ENCODE measurements at regions not wholly inside any gene's neighbourhood (a gene's known extent, or its start where the extent isn't known, plus 50 kb on each side); places are given as distances from the start of the nearest gene placed in this dataset.

DNA sequence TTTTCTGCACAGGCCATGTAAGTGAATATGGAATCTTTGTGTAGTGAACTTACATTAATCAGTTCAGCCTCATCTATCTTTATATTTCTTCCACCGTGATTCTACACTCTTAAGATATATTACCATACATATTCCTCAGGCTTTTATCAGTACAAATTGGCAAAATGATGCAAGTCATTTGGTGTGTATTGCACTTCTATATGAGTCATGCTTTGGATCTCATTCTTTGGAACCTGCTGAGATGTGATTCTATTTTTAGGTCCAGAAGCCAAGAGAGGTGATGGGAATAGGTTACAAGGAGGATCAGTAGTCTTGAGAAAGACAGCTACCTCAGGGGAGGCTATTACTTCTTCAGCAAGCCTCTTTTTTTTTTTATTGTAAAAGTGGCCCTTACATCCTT lies 204.4 kb downstream of the ZNF330 start:
- Histone ChIP-seq H3K27ac (ENCODE audit: low read depth in 1 of 2, low read length in 2 of 2) (no peak overlapping the region), H3K9ac (ENCODE audit: low read depth in 1 of 2, low read length in 2 of 2) (no peak overlapping the region), H3K9me3 (ENCODE audit: control insufficient read depth in 4 of 4, low read length in 3 of 4) (no peaks in the 10 kb centered on the region), H3K36me3 (ENCODE audit: control insufficient read depth in 4 of 4, insufficient read depth in 3 of 4, low read depth in 1 of 4, low read length in 3 of 4) (no peaks in the 10 kb centered on the region), H3K4me3 (ENCODE audit: low read depth in 1 of 3, low read length in 3 of 3) (no peak overlapping the region), H3K4me1 (ENCODE audit: control insufficient read depth in 4 of 4, insufficient read depth in 4 of 4, low read length in 3 of 4) (no peaks in the 10 kb centered on the region), H3K27me3 (ENCODE audit: control insufficient read depth in 4 of 4, insufficient read depth in 4 of 4, low read length in 3 of 4) (no peaks in the 10 kb centered on the region)
- DNase-seq (ENCODE audit: low spot score) = no peak
- TF ChIP-seq FOXA2 (IDR thresholded peaks at IDR 0.05) (no peak), EGR1 (IDR thresholded peaks at IDR 0.05; ENCODE audit: low read depth in 2 of 2) (no peak), FOXA1 (IDR thresholded peaks at IDR 0.05) (no peak), TAF1 (conservative IDR thresholded peaks at IDR 0.05) (no peak), RXRA (IDR thresholded peaks at IDR 0.05) (no peak), GABPA (IDR thresholded peaks at IDR 0.05 in 1 of 2, conservative IDR thresholded peaks at IDR 0.05 in 1 of 2) (no peak), RAD21 (IDR thresholded peaks at IDR 0.05) (no peak)
- TF ChIP-seq, protein P1, sequence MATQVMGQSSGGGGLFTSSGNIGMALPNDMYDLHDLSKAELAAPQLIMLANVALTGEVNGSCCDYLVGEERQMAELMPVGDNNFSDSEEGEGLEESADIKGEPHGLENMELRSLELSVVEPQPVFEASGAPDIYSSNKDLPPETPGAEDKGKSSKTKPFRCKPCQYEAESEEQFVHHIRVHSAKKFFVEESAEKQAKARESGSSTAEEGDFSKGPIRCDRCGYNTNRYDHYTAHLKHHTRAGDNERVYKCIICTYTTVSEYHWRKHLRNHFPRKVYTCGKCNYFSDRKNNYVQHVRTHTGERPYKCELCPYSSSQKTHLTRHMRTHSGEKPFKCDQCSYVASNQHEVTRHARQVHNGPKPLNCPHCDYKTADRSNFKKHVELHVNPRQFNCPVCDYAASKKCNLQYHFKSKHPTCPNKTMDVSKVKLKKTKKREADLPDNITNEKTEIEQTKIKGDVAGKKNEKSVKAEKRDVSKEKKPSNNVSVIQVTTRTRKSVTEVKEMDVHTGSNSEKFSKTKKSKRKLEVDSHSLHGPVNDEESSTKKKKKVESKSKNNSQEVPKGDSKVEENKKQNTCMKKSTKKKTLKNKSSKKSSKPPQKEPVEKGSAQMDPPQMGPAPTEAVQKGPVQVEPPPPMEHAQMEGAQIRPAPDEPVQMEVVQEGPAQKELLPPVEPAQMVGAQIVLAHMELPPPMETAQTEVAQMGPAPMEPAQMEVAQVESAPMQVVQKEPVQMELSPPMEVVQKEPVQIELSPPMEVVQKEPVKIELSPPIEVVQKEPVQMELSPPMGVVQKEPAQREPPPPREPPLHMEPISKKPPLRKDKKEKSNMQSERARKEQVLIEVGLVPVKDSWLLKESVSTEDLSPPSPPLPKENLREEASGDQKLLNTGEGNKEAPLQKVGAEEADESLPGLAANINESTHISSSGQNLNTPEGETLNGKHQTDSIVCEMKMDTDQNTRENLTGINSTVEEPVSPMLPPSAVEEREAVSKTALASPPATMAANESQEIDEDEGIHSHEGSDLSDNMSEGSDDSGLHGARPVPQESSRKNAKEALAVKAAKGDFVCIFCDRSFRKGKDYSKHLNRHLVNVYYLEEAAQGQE (IDR thresholded peaks at IDR 0.05) = no peak
- TF ChIP-seq, protein P2, sequence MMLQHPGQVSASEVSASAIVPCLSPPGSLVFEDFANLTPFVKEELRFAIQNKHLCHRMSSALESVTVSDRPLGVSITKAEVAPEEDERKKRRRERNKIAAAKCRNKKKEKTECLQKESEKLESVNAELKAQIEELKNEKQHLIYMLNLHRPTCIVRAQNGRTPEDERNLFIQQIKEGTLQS (IDR thresholded peaks at IDR 0.05) = no peak
- TF ChIP-seq, protein P3, sequence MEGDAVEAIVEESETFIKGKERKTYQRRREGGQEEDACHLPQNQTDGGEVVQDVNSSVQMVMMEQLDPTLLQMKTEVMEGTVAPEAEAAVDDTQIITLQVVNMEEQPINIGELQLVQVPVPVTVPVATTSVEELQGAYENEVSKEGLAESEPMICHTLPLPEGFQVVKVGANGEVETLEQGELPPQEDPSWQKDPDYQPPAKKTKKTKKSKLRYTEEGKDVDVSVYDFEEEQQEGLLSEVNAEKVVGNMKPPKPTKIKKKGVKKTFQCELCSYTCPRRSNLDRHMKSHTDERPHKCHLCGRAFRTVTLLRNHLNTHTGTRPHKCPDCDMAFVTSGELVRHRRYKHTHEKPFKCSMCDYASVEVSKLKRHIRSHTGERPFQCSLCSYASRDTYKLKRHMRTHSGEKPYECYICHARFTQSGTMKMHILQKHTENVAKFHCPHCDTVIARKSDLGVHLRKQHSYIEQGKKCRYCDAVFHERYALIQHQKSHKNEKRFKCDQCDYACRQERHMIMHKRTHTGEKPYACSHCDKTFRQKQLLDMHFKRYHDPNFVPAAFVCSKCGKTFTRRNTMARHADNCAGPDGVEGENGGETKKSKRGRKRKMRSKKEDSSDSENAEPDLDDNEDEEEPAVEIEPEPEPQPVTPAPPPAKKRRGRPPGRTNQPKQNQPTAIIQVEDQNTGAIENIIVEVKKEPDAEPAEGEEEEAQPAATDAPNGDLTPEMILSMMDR (IDR thresholded peaks at IDR 0.05; ENCODE audit: low read depth, low read length, missing input control) = no peak
- WGBS = 61% methylated on average over 1 of the region's 1 CpG

DNA sequence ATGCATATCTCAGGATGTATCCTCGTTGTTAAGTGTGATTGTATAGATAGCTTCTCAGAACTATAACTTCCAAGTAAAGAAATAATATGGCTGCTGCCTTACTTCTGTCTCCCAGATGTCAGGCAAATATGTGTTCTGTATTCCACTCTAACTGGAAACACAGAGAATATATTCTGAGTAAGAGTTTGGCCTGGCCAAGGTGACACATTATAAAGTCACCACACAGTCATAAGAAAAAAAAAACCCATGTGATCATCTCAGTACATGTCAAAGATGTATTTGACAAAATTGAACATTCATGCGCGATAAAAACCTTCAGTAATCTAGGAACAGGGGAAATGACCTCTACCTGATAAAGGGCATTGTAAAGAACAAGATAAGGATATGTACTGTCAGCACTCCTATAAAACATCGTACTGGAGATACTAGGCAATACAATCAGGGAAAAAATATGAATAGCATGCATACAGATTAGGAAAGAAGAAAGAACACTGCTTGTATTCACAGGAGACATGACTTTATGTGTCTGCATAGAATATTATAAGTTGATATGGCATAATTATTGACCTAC lies 207.1 kb downstream of the ZNF330 start:
- 71% methylated on average over 4 of the region's 4 CpGs for whole genome bisulfite sequencing
- H3K27me3 ChIP-seq (ENCODE audit: control insufficient read depth in 4 of 4, insufficient read depth in 4 of 4, low read length in 3 of 4) = no peaks in the 10 kb centered on the region
- no peaks in the 10 kb centered on the region for H3K4me1 ChIP-seq (ENCODE audit: control insufficient read depth in 4 of 4, insufficient read depth in 4 of 4, low read length in 3 of 4)
- DNase-seq (ENCODE audit: low spot score) = no peak
- H3K4me3 ChIP-seq (ENCODE audit: low read depth in 1 of 3, low read length in 3 of 3) = no peak overlapping the region
- no peaks in the 10 kb centered on the region for H3K9me3 ChIP-seq (ENCODE audit: control insufficient read depth in 4 of 4, low read length in 3 of 4)
- TF ChIP-seq RAD21 (IDR thresholded peaks at IDR 0.05) (no peak), SP1 (IDR thresholded peaks at IDR 0.05) (no peak), YY1 (IDR thresholded peaks at IDR 0.05) (no peak), TAF1 (conservative IDR thresholded peaks at IDR 0.05) (no peak)
- TF ChIP-seq, protein P4, sequence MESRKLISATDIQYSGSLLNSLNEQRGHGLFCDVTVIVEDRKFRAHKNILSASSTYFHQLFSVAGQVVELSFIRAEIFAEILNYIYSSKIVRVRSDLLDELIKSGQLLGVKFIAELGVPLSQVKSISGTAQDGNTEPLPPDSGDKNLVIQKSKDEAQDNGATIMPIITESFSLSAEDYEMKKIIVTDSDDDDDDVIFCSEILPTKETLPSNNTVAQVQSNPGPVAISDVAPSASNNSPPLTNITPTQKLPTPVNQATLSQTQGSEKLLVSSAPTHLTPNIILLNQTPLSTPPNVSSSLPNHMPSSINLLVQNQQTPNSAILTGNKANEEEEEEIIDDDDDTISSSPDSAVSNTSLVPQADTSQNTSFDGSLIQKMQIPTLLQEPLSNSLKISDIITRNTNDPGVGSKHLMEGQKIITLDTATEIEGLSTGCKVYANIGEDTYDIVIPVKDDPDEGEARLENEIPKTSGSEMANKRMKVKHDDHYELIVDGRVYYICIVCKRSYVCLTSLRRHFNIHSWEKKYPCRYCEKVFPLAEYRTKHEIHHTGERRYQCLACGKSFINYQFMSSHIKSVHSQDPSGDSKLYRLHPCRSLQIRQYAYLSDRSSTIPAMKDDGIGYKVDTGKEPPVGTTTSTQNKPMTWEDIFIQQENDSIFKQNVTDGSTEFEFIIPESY (IDR thresholded peaks at IDR 0.05) = no peak
- no peak overlapping the region for H3K27ac ChIP-seq (ENCODE audit: low read depth in 1 of 2, low read length in 2 of 2)
- H3K9ac ChIP-seq (ENCODE audit: low read depth in 1 of 2, low read length in 2 of 2) = no peak overlapping the region
- H3K36me3 ChIP-seq (ENCODE audit: control insufficient read depth in 4 of 4, insufficient read depth in 3 of 4, low read depth in 1 of 4, low read length in 3 of 4) = no peaks in the 10 kb centered on the region
